ENCODE measurements at regions not wholly inside any gene's neighbourhood (a gene's known extent, or its start where the extent isn't known, plus 50 kb on each side); places are given as distances from the start of the nearest gene placed in this dataset.

GRCh38 chr3:61438253-61439121 is 122.9 kb upstream of the PTPRG start:
- ChIA-PET CTCF (ENCODE audit: unreplicated experiment) (no interaction called here), POLR2A (no interaction called here)
- Histone ChIP-seq H3K36me3 (ENCODE audit: insufficient read depth, low read length) (no peaks in the 10 kb centered on the region), H3K9me2 (ENCODE audit: insufficient read depth, low read length) (no peaks in the 10 kb centered on the region), H3K79me2 (ENCODE audit: insufficient read depth, low read depth, low read length) (no peaks in the 10 kb centered on the region), H3K4me3 (ENCODE audit: low read depth, low read length, poor library complexity, severe bottlenecking) (no peak overlapping the region), H2AFZ (ENCODE audit: low read length) (no peak overlapping the region), H3K9me3 (ENCODE audit: low read length) (no peaks in the 10 kb centered on the region), H3K4me1 (ENCODE audit: insufficient read depth, low read length, poor library complexity, severe bottlenecking) (no peaks in the 10 kb centered on the region), H4K20me1 (ENCODE audit: insufficient read depth, low read length) (no peaks in the 10 kb centered on the region), H3K27ac (ENCODE audit: low read depth, low read length, poor library complexity, severe bottlenecking) (no peak overlapping the region), H3K4me2 (ENCODE audit: low read length) (no peak overlapping the region)
- intact Hi-C loops (cut with micrococcal nuclease; ENCODE audit: unreplicated experiment) = no loop called here
- DNase-seq (ENCODE audit: low spot score) = no peak
- BruUV-seq (replicated peaks) = no TSS peak
- TF ChIP-seq EZH2phosphoT487 (IDR thresholded peaks at IDR 0.05; ENCODE audit: borderline replicate concordance, low read depth, low read length) = no peak
- no peak for TF ChIP-seq CTCF (conservative IDR thresholded peaks at IDR 0.05; ENCODE audit: low read length)

- no TSS peak for BruUV-seq (replicated peaks)
- intact Hi-C loops (cut with micrococcal nuclease; ENCODE audit: unreplicated experiment) = no loop called here
- Histone ChIP-seq H3K4me1 (ENCODE audit: insufficient read depth, low read length, poor library complexity, severe bottlenecking) (no peaks in the 10 kb centered on the region), H3K27ac (ENCODE audit: low read depth, low read length, poor library complexity, severe bottlenecking) (no peak overlapping the region), H3K9me2 (ENCODE audit: insufficient read depth, low read length) (no peaks in the 10 kb centered on the region), H3K4me3 (ENCODE audit: low read depth, low read length, poor library complexity, severe bottlenecking) (no peak overlapping the region), H3K79me2 (ENCODE audit: insufficient read depth, low read depth, low read length) (no peaks in the 10 kb centered on the region), H3K4me2 (ENCODE audit: low read length) (no peak overlapping the region), H3K36me3 (ENCODE audit: insufficient read depth, low read length) (no peaks in the 10 kb centered on the region), H4K20me1 (ENCODE audit: insufficient read depth, low read length) (no peaks in the 10 kb centered on the region), H3K9me3 (ENCODE audit: low read length) (no peaks in the 10 kb centered on the region), H2AFZ (ENCODE audit: low read length) (no peak overlapping the region)
- ChIA-PET CTCF (ENCODE audit: unreplicated experiment) (no interaction called here), POLR2A (no interaction called here)
- no peak for DNase-seq (ENCODE audit: low spot score)
- TF ChIP-seq EZH2phosphoT487 (IDR thresholded peaks at IDR 0.05; ENCODE audit: borderline replicate concordance, low read depth, low read length) (no peak), CTCF (conservative IDR thresholded peaks at IDR 0.05; ENCODE audit: low read length) (no peak)
Measured at GRCh38 chr3:61439122-61439458, 122.3 kb upstream of the PTPRG start.

- Histone ChIP-seq H3K4me2 (ENCODE audit: low read length) (no peak overlapping the region), H2AFZ (ENCODE audit: low read length) (no peak overlapping the region), H3K9me2 (ENCODE audit: insufficient read depth, low read length) (no peaks in the 10 kb centered on the region), H3K36me3 (ENCODE audit: insufficient read depth, low read length) (no peaks in the 10 kb centered on the region), H3K4me3 (ENCODE audit: low read depth, low read length, poor library complexity, severe bottlenecking) (no peak overlapping the region), H3K27ac (ENCODE audit: low read depth, low read length, poor library complexity, severe bottlenecking) (no peak overlapping the region), H3K4me1 (ENCODE audit: insufficient read depth, low read length, poor library complexity, severe bottlenecking) (no peaks in the 10 kb centered on the region), H3K9me3 (ENCODE audit: low read length) (no peaks in the 10 kb centered on the region), H4K20me1 (ENCODE audit: insufficient read depth, low read length) (no peaks in the 10 kb centered on the region), H3K79me2 (ENCODE audit: insufficient read depth, low read depth, low read length) (no peaks in the 10 kb centered on the region)
- DNase-seq (ENCODE audit: low spot score) = no peak
- BruUV-seq (replicated peaks) = no TSS peak
- TF ChIP-seq EZH2phosphoT487 (IDR thresholded peaks at IDR 0.05; ENCODE audit: borderline replicate concordance, low read depth, low read length) (no peak), CTCF (conservative IDR thresholded peaks at IDR 0.05; ENCODE audit: low read length) (no peak)
- intact Hi-C loops (cut with micrococcal nuclease; ENCODE audit: unreplicated experiment) = no loop called here
- ChIA-PET POLR2A (no interaction called here), CTCF (ENCODE audit: unreplicated experiment) (no interaction called here)
Measured at GRCh38 chr3:61442696-61443095, 118.7 kb upstream of the PTPRG start.
